Hepatocyte (in vitro differentiated cells): ENCODE measurements at regions not wholly inside any gene's neighbourhood (a gene's known extent, or its start where the extent isn't known, plus 50 kb on each side); places are given as distances from the start of the nearest gene placed in this dataset.

ENCODE experiments used
- DNase-seq: peaks from one replicate; pipeline ENCODE4 v3.0.0-alpha.2; 2016; ENCODE audit warnings: low spot score
- H2AFZ ChIP-seq: fragments of 200-600 bp; sonication (generic); 2 replicates; pipeline ENCODE4 v1.6.0; 2016; ENCODE audit warnings: antibody characterized with exemption, mild to moderate bottlenecking
- H3K27ac ChIP-seq: fragments of 200-600 bp; sonication (generic); 2 replicates; pipeline ENCODE4 v1.5.1; 2016; ENCODE audit warnings: mild to moderate bottlenecking
- H3K27me3 ChIP-seq: fragments of 200-600 bp; sonication (generic); 2 replicates; pipeline ENCODE4 v1.6.1; 2016
- H3K36me3 ChIP-seq: fragments of 200-600 bp; sonication (generic); replicated peaks from 2 replicates; pipeline ENCODE4 v1.5.1; 2016; ENCODE audit warnings: low read depth; ENCODE audit not compliant: insufficient read depth
- H3K4me1 ChIP-seq: fragments of 200-600 bp; sonication (generic); 2 replicates; pipeline ENCODE4 v1.5.1; 2016; ENCODE audit warnings: mild to moderate bottlenecking, moderate library complexity; ENCODE audit not compliant: insufficient read depth
- H3K4me2 ChIP-seq: fragments of 200-600 bp; sonication (generic); 2 replicates; pipeline ENCODE4 v1.6.0; 2016
- H3K4me3 ChIP-seq: fragments of 200-600 bp; sonication (generic); 2 replicates; pipeline ENCODE4 v1.5.1; 2016; ENCODE audit warnings: mild to moderate bottlenecking
- H3K79me2 ChIP-seq: fragments of 200-600 bp; sonication (generic); 2 replicates; pipeline ENCODE4 v1.6.0; 2017; ENCODE audit warnings: mild to moderate bottlenecking
- H3K9me2 ChIP-seq: fragments of 200-600 bp; sonication (generic); replicated peaks from 2 replicates; pipeline ENCODE4 v1.6.0; 2017; ENCODE audit warnings: mild to moderate bottlenecking; ENCODE audit not compliant: insufficient read depth
- H3K9me3 ChIP-seq: fragments of 200-600 bp; sonication (generic); 2 replicates; pipeline ENCODE4 v1.5.1; 2016; ENCODE audit warnings: low read depth, mild to moderate bottlenecking
- H4K20me1 ChIP-seq: fragments of 200-600 bp; sonication (generic); 2 replicates; pipeline ENCODE4 v1.6.0; 2016; ENCODE audit warnings: mild to moderate bottlenecking; ENCODE audit not compliant: insufficient read depth, poor library complexity, severe bottlenecking
- CTCF ChIP-seq: fragments of 200-600 bp; sonication (generic); IDR thresholded peaks from 2 replicates; pipeline ENCODE4 v1.5.1; 2016; ENCODE audit warnings: antibody characterized with exemption, mild to moderate bottlenecking; ENCODE audit not compliant: poor library complexity
- EZH2 ChIP-seq: fragments of 200-600 bp; sonication (generic); IDR thresholded peaks from 2 replicates; pipeline ENCODE4 v1.6.1; 2016; ENCODE audit warnings: antibody characterized with exemption, mild to moderate bottlenecking, borderline replicate concordance
- EZH2phosphoT487 ChIP-seq: fragments of 200-600 bp; sonication (generic); IDR thresholded peaks from one replicate; pipeline ENCODE4 v1.6.1; 2018; ENCODE audit warnings: antibody characterized with exemption, mild to moderate bottlenecking, low read depth, moderate library complexity; ENCODE audit not compliant: unreplicated experiment, severe bottlenecking
- WGBS: methylation state at CpG from one replicate; pipeline ENCODE4 v1.1.6; 2016; ENCODE audit warnings: low lambda C conversion rate; ENCODE audit errors: missing lambda C conversion rate; 5-methylcytosine and 5-hydroxymethylcytosine counted together

- Histone ChIP-seq H3K9me2 (no peaks in the 10 kb centered on the region), H3K4me1 (no peaks in the 10 kb centered on the region), H3K27me3 (no peaks in the 10 kb centered on the region), H2AFZ (no peak overlapping the region), H3K4me3 (no peak overlapping the region), H3K4me2 (no peak overlapping the region), H3K27ac (no peak overlapping the region), H3K79me2 (no peaks in the 10 kb centered on the region), H4K20me1 (no peaks in the 10 kb centered on the region), H3K36me3 (no peaks in the 10 kb centered on the region), H3K9me3 (no peaks in the 10 kb centered on the region)
- WGBS = 89% methylated on average over 5 of the region's 5 CpGs
- DNase-seq = no peak
- TF ChIP-seq CTCF (no peak), EZH2phosphoT487 (no peak), EZH2 (no peak)
These were observed 379.5 kb upstream of the POU3F2 start for GRCh38 chr6:98454809-98455322.

DNA sequence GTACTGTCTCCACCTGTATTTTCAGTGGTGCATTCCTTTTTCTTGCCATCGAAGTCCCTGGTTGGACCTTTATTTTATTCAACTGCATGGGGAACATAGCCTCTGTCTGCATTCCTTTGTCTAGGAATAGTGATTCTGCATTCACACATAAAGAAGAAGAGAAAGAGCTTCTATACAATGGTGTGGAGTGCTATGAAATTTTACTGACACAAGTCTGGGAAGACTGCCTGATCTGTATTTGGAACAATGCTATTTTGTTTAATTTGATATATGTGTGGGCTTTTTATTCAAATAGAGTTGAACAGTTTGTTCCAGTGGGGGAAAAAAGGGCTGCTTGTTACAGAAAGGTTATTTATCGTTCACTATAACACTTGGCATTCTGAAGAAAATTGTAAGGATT, 375.7 kb upstream of the POU3F2 start:
- no peak for DNase-seq
- no peak for TF ChIP-seq EZH2phosphoT487
- Histone ChIP-seq H3K36me3 (no peaks in the 10 kb centered on the region), H3K27ac (no peak overlapping the region), H3K9me2 (no peaks in the 10 kb centered on the region), H3K4me3 (no peak overlapping the region), H4K20me1 (no peaks in the 10 kb centered on the region), H3K79me2 (no peaks in the 10 kb centered on the region), H3K27me3 (no peaks in the 10 kb centered on the region), H3K9me3 (no peaks in the 10 kb centered on the region), H3K4me1 (no peaks in the 10 kb centered on the region), H3K4me2 (no peak overlapping the region), H2AFZ (no peak overlapping the region)
- WGBS = 84% methylated on average over 2 of the region's 2 CpGs

DNA sequence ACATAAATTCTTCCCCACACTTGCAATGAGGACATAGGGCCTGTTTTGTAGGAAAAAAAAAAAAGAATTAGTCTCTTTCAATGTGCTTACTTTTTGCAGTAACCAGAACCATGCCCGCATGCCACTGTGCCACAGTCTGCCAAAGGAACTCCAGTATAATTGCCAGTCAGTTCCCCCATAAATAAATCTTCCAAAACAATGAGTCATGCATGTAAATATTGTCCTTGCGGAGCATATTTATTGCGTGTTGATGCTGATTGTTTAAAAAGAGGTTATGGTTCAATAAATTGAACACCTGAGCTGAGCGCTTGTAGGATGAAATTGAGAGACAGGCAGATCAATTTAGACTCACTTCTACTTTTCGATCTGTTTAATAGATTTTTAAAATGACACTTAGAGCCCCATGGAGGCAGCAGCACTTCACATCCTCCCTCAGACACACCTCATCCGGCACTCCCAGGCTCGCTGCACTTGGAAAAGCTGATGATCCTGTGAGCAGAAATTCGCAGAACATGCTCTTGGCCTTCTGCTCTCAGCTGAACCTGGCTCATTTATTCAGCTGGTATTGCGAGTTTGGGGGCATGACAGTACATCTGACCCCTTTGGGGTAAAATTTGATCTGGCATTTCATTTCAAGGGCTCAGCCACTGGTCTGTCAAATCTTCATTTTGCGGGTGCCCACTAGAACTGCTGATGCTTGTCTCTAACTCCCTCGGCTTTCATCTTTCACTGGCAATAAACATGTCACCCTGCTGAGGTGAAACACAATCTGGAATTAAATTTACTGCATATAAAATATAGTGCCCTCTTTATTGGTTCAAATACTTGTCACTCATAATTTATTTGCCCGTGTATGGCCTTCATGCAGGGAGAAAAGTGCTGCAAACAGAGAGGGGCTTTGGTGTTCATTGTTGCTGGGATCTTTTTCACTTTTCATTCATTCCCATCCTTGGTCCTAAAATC, 371.1 kb upstream of the POU3F2 start:
- no peak for TF ChIP-seq CTCF
- TF ChIP-seq EZH2phosphoT487 = no peak
- TF ChIP-seq EZH2 = no peak
- 74% methylated on average over 12 of the region's 12 CpGs for WGBS
- DNase-seq = no peak
- Histone ChIP-seq H3K27ac (no peak overlapping the region), H3K4me3 (no peak overlapping the region), H3K36me3 (no peaks in the 10 kb centered on the region), H3K4me2 (no peak overlapping the region), H3K9me3 (no peaks in the 10 kb centered on the region), H2AFZ (no peak overlapping the region), H3K27me3 (no peaks in the 10 kb centered on the region), H3K4me1 (no peaks in the 10 kb centered on the region), H3K9me2 (no peaks in the 10 kb centered on the region), H3K79me2 (no peaks in the 10 kb centered on the region), H4K20me1 (no peaks in the 10 kb centered on the region)

- 70% methylated on average over 2 of the region's 2 CpGs for WGBS
- no peak overlapping the region for H2AFZ ChIP-seq
- H3K4me1 ChIP-seq = no peaks in the 10 kb centered on the region
- H3K9me2 ChIP-seq = no peaks in the 10 kb centered on the region
- H3K27me3 ChIP-seq = no peaks in the 10 kb centered on the region
- no peak overlapping the region for H3K27ac ChIP-seq
- DNase-seq = no peak
- H3K79me2 ChIP-seq = no peaks in the 10 kb centered on the region
- TF ChIP-seq EZH2phosphoT487 = no peak
- TF ChIP-seq CTCF = no peak
- TF ChIP-seq EZH2 = no peak
- H4K20me1 ChIP-seq = no peaks in the 10 kb centered on the region
- H3K4me3 ChIP-seq = no peak overlapping the region
- no peaks in the 10 kb centered on the region for H3K36me3 ChIP-seq
- no peak overlapping the region for H3K4me2 ChIP-seq
- no peaks in the 10 kb centered on the region for H3K9me3 ChIP-seq
These were observed 367.3 kb upstream of the POU3F2 start for GRCh38 chr6:98467091-98467490.
